Fibroblast of the aortic adventitia (primary cell): ENCODE measurements at regions not wholly inside any gene's neighbourhood (a gene's known extent, or its start where the extent isn't known, plus 50 kb on each side); places are given as distances from the start of the nearest gene placed in this dataset.
A peak's percentile ranks its signal among the peaks of the same experiment; 100 is the strongest.

Source experiments
- DNase-seq: peaks from one replicate; pipeline ENCODE4 v3.0.0-alpha.2; 2010; ENCODE audit warnings: low read depth
- H3K4me3 ChIP-seq: 2 replicates; pipeline ENCODE4 v1.5.1; 2011; ENCODE audit warnings: low read depth, mild to moderate bottlenecking, control low read depth, low read length, moderate library complexity
- TF ChIP-seq, protein P1 (sequence below): IDR thresholded peaks from 2 replicates; pipeline ENCODE4 v1.5.1; 2011; ENCODE audit warnings: mild to moderate bottlenecking, low read length, control low read depth, inconsistent platforms; ENCODE audit not compliant: insufficient read depth

DNA sequence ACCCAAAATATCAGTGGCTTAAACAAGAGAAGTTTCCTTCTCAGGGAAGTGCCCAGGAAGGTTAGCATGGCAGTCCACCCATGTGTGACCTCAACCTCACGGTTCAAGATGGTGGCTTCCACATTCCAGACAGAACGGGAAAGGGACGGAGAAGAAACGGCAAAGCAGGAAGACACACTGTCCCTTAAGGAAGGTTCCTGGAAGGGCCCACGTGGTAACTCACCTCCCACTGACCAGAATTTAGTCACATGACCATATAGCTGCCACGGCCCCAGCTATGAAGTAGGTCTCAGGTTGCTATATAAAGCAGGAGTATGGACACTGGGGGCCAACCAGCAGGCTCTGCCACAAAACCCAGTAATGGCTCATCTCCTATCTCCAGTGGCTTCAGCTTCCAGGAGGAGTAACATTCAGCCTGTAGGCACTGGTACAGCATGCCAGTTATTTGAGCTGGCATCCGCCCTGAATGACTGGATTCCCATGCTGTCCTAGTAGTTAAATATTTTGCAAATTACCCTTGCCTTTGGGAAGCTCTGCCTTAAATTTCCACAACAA, 278.5 kb upstream of the KLF14 start:
- TF ChIP-seq, protein P1, sequence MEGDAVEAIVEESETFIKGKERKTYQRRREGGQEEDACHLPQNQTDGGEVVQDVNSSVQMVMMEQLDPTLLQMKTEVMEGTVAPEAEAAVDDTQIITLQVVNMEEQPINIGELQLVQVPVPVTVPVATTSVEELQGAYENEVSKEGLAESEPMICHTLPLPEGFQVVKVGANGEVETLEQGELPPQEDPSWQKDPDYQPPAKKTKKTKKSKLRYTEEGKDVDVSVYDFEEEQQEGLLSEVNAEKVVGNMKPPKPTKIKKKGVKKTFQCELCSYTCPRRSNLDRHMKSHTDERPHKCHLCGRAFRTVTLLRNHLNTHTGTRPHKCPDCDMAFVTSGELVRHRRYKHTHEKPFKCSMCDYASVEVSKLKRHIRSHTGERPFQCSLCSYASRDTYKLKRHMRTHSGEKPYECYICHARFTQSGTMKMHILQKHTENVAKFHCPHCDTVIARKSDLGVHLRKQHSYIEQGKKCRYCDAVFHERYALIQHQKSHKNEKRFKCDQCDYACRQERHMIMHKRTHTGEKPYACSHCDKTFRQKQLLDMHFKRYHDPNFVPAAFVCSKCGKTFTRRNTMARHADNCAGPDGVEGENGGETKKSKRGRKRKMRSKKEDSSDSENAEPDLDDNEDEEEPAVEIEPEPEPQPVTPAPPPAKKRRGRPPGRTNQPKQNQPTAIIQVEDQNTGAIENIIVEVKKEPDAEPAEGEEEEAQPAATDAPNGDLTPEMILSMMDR, result no peak
- no peak overlapping the region for H3K4me3 ChIP-seq
- DNase-seq, result no peak

DNA sequence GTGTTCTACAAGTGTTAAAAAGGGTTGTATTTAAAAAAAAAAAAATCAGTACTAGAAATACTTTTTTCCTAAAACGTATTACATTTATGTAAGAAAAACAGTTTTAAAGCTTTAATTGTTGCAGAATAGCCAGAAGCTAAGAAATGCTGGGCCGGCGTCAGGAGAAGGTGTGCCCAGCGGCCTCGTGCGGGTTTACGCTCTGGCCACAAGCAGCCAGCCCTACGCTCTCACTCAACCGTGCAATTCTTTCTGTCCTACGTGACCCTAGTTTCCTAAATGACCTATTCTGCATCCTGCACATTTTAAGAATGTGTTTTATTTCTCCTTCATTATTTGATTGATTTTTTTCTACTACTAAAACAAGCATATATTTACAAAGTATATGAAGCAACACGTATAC, 279.7 kb upstream of the KLF14 start:
- H3K4me3 ChIP-seq, result no peak overlapping the region
- TF ChIP-seq, protein P1, result no peak
- no peak for DNase-seq

DNA sequence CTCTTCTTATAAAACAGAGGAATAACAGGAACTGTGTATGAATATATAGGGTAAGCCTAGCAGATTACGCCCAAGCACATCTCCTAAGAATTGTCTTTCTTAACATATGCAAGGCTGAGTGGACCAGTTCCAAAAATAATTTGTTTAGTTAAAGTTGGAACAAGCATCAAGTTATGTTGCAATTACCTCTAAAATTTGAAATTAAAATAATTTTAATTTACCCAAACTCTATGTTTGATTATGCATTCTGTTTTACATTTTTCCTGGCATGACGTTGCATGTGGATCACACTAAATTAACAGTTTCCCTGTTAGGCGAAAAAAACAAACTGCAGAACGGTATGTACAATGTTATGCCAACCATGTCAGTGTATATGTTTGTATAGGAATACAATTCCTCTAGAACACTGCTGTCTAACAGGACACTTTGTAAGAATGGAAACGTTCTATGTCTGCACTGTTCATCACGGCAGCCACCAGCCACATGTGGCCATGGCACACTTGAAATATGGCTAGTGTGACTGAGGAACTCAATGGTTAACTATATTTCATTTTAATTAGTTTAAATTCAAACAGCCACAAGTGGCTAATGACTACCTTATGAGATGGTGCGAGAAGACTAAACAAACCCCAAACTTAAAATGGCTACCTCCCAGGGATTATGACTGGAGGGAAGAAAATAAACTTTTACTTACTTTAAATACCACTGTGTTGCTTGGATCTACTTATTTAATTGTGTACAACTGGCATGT, 281.1 kb upstream of the KLF14 start:
- H3K4me3 ChIP-seq, result no peak overlapping the region
- TF ChIP-seq, protein P1, result no peak
- DNase-seq, result no peak

DNA sequence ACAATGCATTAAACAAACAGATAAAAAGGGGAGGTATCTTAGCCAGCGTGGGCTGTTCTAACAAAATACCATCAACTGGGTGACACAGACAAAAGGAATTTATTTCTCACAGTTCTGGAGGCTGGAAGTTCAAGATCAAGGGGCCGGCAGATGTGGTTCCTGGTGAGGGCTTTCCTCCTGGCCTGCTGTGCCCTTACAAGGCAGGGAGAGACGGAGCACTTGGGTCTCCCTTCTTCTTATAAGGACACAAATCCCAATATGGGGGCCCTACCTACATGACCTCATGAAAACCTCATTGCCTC, 281.6 kb upstream of the KLF14 start:
- H3K4me3 ChIP-seq, result no peak overlapping the region
- DNase-seq, result peak; percentile 50
- TF ChIP-seq, protein P1, result no peak

DNA sequence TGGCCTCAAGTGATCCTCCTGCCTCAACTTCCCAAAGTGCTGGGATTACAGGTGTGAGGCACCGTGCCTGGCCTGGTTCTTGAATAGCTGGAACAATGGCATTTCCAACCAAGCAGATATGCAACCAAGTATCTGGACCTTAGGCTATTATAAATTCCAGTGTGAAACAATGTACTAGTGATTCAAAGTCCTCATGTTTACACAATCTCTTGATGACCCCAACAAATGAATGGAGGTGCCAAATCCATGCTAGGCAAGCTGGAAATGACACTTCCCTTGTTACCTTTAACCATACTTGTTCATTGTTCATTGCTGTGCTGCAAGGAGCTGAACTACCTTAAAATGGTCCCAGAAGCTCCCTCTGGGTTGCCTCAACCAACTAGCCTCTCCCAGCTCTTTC, 282.2 kb upstream of the KLF14 start:
- TF ChIP-seq, protein P1, result no peak
- no peak for DNase-seq
- no peak overlapping the region for H3K4me3 ChIP-seq

DNA sequence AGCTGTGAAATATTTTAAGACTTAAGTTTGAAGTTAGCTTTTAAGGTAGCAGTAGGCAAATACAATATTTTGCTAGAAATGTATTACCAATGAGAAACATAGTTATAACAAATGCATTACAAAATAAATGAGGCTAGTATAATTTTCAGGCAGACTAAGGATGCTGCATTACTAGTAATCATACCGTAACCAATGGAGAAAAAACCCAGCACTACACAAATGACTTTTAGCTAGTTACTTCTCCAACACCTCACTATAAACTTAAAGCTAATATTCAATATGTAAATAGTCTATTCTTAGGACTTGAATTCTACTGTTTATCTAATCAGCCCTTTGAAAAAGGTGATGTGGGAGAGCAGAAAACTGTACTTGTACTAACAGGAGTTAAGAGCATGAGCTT, 285.3 kb upstream of the KLF14 start:
- TF ChIP-seq, protein P1, result no peak
- H3K4me3 ChIP-seq, result no peak overlapping the region
- no peak for DNase-seq
